HepG2 (cell line): ENCODE measurements at regions not wholly inside any gene's neighbourhood (a gene's known extent, or its start where the extent isn't known, plus 50 kb on each side); places are given as distances from the start of the nearest gene placed in this dataset.

Experiments used
- ATAC-seq: fragments of 200-7000 bp; cut with Tn5 transposase; 3 replicates; pipeline ENCODE4 v1.9.1; 2020; ENCODE audit warnings: mild to moderate bottlenecking, moderate library complexity
- BruUV-seq: library from RNA; stranded (reverse); fragments of 400-500 nt; replicated peaks from 2 replicates; lab custom pipeline; 2021; lab: Mats Ljungman, UMichigan
- CTCF ChIA-PET: fragments of 300-600 bp; formaldehyde crosslinking; extraction: SDS; loops from one replicate; lab custom pipeline; 2021; ENCODE audit warnings: low total read pairs, inconsistent platforms, low intra/inter-chr PET ratio; lab: Yijun Ruan, JAX
- POLR2A ChIA-PET: fragments of 350-600 bp; sonication (Branson Sonifier 250); formaldehyde crosslinking; loops from one replicate; lab custom pipeline; 2020; ENCODE audit warnings: antibody characterized with exemption, inconsistent platforms; lab: Yijun Ruan, JAX
- DNase-seq: peaks from one replicate; pipeline ENCODE4 v3.0.0-alpha.2; 2015; ENCODE audit warnings: low spot score
- FAIRE-seq: peaks from 3 replicates; lab custom pipeline; 2011; peaks lifted over from hg19 to GRCh38; lab: Jason Lieb, UNC
- H2AFZ ChIP-seq: one replicate; pipeline ENCODE4 v1.6.1; 2011; ENCODE audit warnings: low read length, inconsistent platforms
- H3K27ac ChIP-seq: fragments of 300-600 bp; 3 replicates; pipeline ENCODE4 v1.8.0; 2011; ENCODE audit warnings: mixed run types, mild to moderate bottlenecking, mixed read lengths, low read length, inconsistent platforms; ENCODE audit not compliant: insufficient read depth; ENCODE audit errors: extremely low read length
- H3K27me3 ChIP-seq, 2 experiments: fragments of 200-600 bp in 1 of 2; 2 replicates in 1 of 2; 3 replicates in 1 of 2; pipeline versions ENCODE4 v1.6.0 to v1.8.0; 2011; ENCODE audit warnings: low read length in 2 of 2, mild to moderate bottlenecking in 2 of 2, moderate library complexity in 2 of 2, inconsistent platforms in 1 of 2; ENCODE audit not compliant: insufficient read depth in 2 of 2, control insufficient read depth in 1 of 2
- H3K36me3 ChIP-seq, 2 experiments: fragments of 200-600 bp in 1 of 2; replicated peaks in 1 of 2; 2 replicates in 1 of 2; 3 replicates in 1 of 2; pipeline versions ENCODE4 v1.5.1 to v1.8.0; 2011; ENCODE audit warnings: low read length in 2 of 2, inconsistent platforms in 1 of 2; ENCODE audit not compliant: insufficient read depth in 2 of 2, control insufficient read depth in 1 of 2
- H3K4me1 ChIP-seq: 2 replicates; pipeline ENCODE4 v1.5.1; 2012; ENCODE audit warnings: low read length, inconsistent platforms; ENCODE audit not compliant: insufficient read depth
- H3K4me2 ChIP-seq: 2 replicates; pipeline ENCODE4 v1.6.0; 2011; ENCODE audit warnings: low read depth, low read length, inconsistent platforms
- H3K4me3 ChIP-seq, 3 experiments: fragments of 200-600 bp in 1 of 3; sonication (generic), shearing (Covaris generic) in 1 of 3; replicated peaks in 1 of 3; 2 replicates each; pipeline ENCODE4 v1.5.1; 2011 to 2016; ENCODE audit warnings: low read length in 3 of 3, inconsistent platforms in 2 of 3, low read depth in 2 of 3, mild to moderate bottlenecking in 2 of 3, control low read depth in 1 of 3, mixed read lengths in 1 of 3; ENCODE audit not compliant: insufficient read depth in 1 of 3
- H3K79me2 ChIP-seq: one replicate; pipeline ENCODE4 v1.6.1; 2011; ENCODE audit warnings: low read length, inconsistent platforms; ENCODE audit not compliant: insufficient read depth
- H3K9ac ChIP-seq: 2 replicates; pipeline ENCODE4 v1.6.0; 2011; ENCODE audit warnings: mild to moderate bottlenecking, low read depth, low read length, inconsistent platforms; ENCODE audit not compliant: insufficient read depth
- H3K9me3 ChIP-seq: 2 replicates; pipeline ENCODE4 v1.5.1; 2012; ENCODE audit warnings: mild to moderate bottlenecking, low read length
- H4K20me1 ChIP-seq: 2 replicates; pipeline ENCODE4 v1.6.0; 2011; ENCODE audit warnings: inconsistent platforms, mild to moderate bottlenecking, low read length, moderate library complexity; ENCODE audit not compliant: insufficient read depth
- HOXA5 ChIP-seq: sonication (generic); formaldehyde crosslinking; IDR thresholded peaks from 2 replicates; pipeline ENCODE4 v1.4.0; 2020; ENCODE audit warnings: missing genetic modification reagents
- PRDM10 ChIP-seq: sonication (generic); formaldehyde crosslinking; IDR thresholded peaks from 2 replicates; pipeline ENCODE4 v1.4.0; 2020; ENCODE audit warnings: low read depth, missing genetic modification reagents
- RFX3 ChIP-seq: IDR thresholded peaks from 2 replicates; pipeline ENCODE4 v1.6.1; 2016; ENCODE audit warnings: missing biosample characterization, missing genetic modification reagents
- SALL2 ChIP-seq: sonication (generic); formaldehyde crosslinking; IDR thresholded peaks from 2 replicates; pipeline ENCODE4 v1.8.1; 2023; ENCODE audit warnings: mild to moderate bottlenecking, missing genetic modification reagents, inconsistent platforms
- SMARCE1 ChIP-seq: fragments of 450-650 bp; IDR thresholded peaks from 2 replicates; pipeline ENCODE4 v1.6.1; 2017; ENCODE audit warnings: borderline replicate concordance
- ZBTB37 ChIP-seq: sonication (generic); formaldehyde crosslinking; IDR thresholded peaks from 2 replicates; pipeline ENCODE4 v1.4.0; 2020; ENCODE audit warnings: mild to moderate bottlenecking, missing genetic modification reagents
- ZNF18 ChIP-seq: sonication (generic); formaldehyde crosslinking; IDR thresholded peaks from 2 replicates; pipeline ENCODE4 v1.8.0; 2022; ENCODE audit warnings: mild to moderate bottlenecking, missing genetic modification reagents; ENCODE audit not compliant: insufficient replicate concordance
- WGBS: methylation state at CpG from one replicate; pipeline ENCODE4 v1.1.6; 2017; ENCODE audit warnings: low lambda C conversion rate; 5-methylcytosine and 5-hydroxymethylcytosine counted together
- in situ Hi-C: cut with HindIII; loops from 2 replicates; pipeline ENCODE4 v1.10.0; 2017; ENCODE audit warnings: low pct_unique_long_range_greater_than_20kb; ENCODE audit not compliant: extremely low pct_ligation_motif_present
- intact Hi-C: fragments of 100-400 bp; cut with micrococcal nuclease; formaldehyde crosslinking; loops from one replicate; pipeline ENCODE4 v1.10.0; 2022; ENCODE audit not compliant: unreplicated experiment

GRCh38 chr15:70284438-70285214 lies 186.9 kb upstream of the TLE3 start:
- no peak for TF ChIP-seq ZNF18 (CRISPR knock-in tag)
- TF ChIP-seq HOXA5 (CRISPR knock-in tag) = no peak
- TF ChIP-seq RFX3 = no peak
- no peak for TF ChIP-seq SMARCE1
- TF ChIP-seq PRDM10 (CRISPR knock-in tag) = no peak
- no peak for TF ChIP-seq SALL2 (CRISPR knock-in tag)
- no peak for TF ChIP-seq ZBTB37 (CRISPR knock-in tag)
- ATAC-seq = no peak
- Histone ChIP-seq H3K27me3 (no peaks in the 10 kb centered on the region), H3K4me1 (peaks cover 1% of the 10 kb centered on the region; the same call in 1 of the 2 replicates), H4K20me1 (no peaks in the 10 kb centered on the region), H3K9ac (no peak overlapping the region), H2AFZ (no peak overlapping the region), H3K9me3 (no peaks in the 10 kb centered on the region), H3K79me2 (no peaks in the 10 kb centered on the region), H3K27ac (no peak overlapping the region), H3K4me2 (no peak overlapping the region), H3K4me3 (no peak overlapping the region), H3K36me3 (no peaks in the 10 kb centered on the region)
- DNase-seq = no peak
- ChIA-PET CTCF (no interaction called here), POLR2A (no interaction called here)
- intact Hi-C loops = no loop called here
- BruUV-seq = no TSS peak
- in situ Hi-C loops = no loop called here
- WGBS = 44% methylated on average over 7 of the region's 9 CpGs
- FAIRE-seq = no peak
